Thoracic aorta (tissue), 2 donors: ENCODE measurements at regions not wholly inside any gene's neighbourhood (a gene's known extent, or its start where the extent isn't known, plus 50 kb on each side); places are given as distances from the start of the nearest gene placed in this dataset.
"Not testable (repeated sequence)": the region's sequence is repeated elsewhere in the genome, so short reads cannot be mapped to it uniquely, and the experiment has no call there.

Experiments used
- ATAC-seq: fragments of 150-250 bp; one replicate; pipeline ENCODE4 v1.8.0; 2017; ENCODE audit warnings: low read depth; ENCODE audit not compliant: insufficient number of reproducible peaks, low FRiP score
- DNase-seq: peaks from one replicate; pipeline ENCODE4 v3.0.0-alpha.2; 2020; ENCODE audit warnings: low spot score
- H3K27ac ChIP-seq, 2 donors: fragments of 200-600 bp; sonication (generic); 1 replicate in 1 of 2; 2 replicates in 1 of 2; pipeline ENCODE4 v1.5.1; 2016; ENCODE audit warnings: mild to moderate bottlenecking in 2 of 2, moderate library complexity in 2 of 2
- H3K27me3 ChIP-seq: fragments of 200-600 bp; sonication (generic); replicated peaks from 2 replicates; pipeline ENCODE4 v1.6.0; 2016; ENCODE audit warnings: mild to moderate bottlenecking; ENCODE audit not compliant: insufficient read depth
- H3K36me3 ChIP-seq: fragments of 200-600 bp; sonication (generic); one replicate; pipeline ENCODE4 v1.5.1; 2016
- H3K4me1 ChIP-seq, 2 donors: fragments of 200-600 bp; sonication (generic); 1 replicate in 1 of 2; 2 replicates in 1 of 2; pipeline versions ENCODE4 v1.5.1 to v1.6.0; 2016; ENCODE audit warnings: low read depth in 2 of 2, mild to moderate bottlenecking in 1 of 2; ENCODE audit not compliant: control insufficient read depth in 1 of 2
- H3K4me3 ChIP-seq: fragments of 200-600 bp; sonication (generic); 2 replicates; pipeline ENCODE4 v1.5.1; 2016; ENCODE audit warnings: mild to moderate bottlenecking
- H3K9me3 ChIP-seq: fragments of 200-600 bp; sonication (generic); 2 replicates; pipeline ENCODE4 v1.5.1; 2016
- TF ChIP-seq, protein P1 (sequence below): fragments of 200-600 bp; sonication (generic); IDR thresholded peaks from one replicate; pipeline ENCODE4 v1.5.1; 2019; ENCODE audit warnings: antibody characterized with exemption

DNA sequence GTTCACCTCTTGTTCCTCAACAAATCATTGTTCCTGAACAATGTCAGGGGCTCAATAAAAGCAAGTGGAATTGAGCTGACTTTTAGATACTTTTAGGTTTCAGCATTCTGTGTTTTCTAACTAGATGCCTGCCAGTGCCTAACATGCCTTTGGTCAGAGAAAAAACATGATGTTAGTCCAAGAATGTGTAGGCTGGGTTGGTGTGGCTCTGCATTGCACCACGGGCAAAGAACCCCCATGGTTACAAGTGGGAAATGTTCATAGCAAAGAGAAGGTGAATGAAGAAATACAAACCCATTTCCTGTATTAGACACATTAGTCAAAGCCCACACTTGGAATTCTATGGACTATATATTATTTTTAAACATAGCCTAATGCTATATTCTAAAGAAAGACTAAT is 193.3 kb downstream of the TMEM200A start:
- ATAC-seq (no peak), DNase-seq (no peak)
- Histone ChIP-seq H3K4me1 (peaks cover 0 to 4% of the 10 kb centered on the region in 2 donors), H3K27ac (no peak overlapping the region), H3K9me3 (no peaks in the 10 kb centered on the region), H3K27me3 (no peaks in the 10 kb centered on the region), H3K36me3 (no peaks in the 10 kb centered on the region), H3K4me3 (no peak overlapping the region)
- TF ChIP-seq, protein P1, sequence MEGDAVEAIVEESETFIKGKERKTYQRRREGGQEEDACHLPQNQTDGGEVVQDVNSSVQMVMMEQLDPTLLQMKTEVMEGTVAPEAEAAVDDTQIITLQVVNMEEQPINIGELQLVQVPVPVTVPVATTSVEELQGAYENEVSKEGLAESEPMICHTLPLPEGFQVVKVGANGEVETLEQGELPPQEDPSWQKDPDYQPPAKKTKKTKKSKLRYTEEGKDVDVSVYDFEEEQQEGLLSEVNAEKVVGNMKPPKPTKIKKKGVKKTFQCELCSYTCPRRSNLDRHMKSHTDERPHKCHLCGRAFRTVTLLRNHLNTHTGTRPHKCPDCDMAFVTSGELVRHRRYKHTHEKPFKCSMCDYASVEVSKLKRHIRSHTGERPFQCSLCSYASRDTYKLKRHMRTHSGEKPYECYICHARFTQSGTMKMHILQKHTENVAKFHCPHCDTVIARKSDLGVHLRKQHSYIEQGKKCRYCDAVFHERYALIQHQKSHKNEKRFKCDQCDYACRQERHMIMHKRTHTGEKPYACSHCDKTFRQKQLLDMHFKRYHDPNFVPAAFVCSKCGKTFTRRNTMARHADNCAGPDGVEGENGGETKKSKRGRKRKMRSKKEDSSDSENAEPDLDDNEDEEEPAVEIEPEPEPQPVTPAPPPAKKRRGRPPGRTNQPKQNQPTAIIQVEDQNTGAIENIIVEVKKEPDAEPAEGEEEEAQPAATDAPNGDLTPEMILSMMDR: no peak

DNA sequence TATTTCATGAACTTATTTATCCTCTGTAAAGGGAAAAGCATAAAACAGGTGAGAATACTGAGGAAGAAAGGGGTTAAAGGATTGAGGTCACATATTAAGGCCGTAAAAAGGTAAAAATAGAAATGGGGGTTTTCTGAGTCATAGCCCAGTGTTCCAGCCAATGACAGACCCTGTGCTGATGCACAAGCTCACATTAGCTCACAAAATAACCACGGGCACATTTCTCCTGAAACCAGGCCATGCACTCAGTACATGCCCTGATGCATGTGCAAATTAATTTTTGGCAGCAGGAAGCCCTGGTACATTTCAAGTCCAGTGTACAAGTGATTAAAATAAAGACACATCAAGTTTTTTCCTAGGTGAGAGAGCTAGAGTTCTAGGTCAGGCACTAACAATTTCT is 194.4 kb downstream of the TMEM200A start:
- no peak for ATAC-seq
- no peaks in the 10 kb centered on the region for H3K27me3 ChIP-seq
- TF ChIP-seq, protein P1: no peak
- H3K27ac ChIP-seq: no peak overlapping the region
- no peak overlapping the region for H3K4me3 ChIP-seq
- no peak for DNase-seq
- H3K9me3 ChIP-seq: no peaks in the 10 kb centered on the region
- H3K36me3 ChIP-seq: no peaks in the 10 kb centered on the region
- H3K4me1 ChIP-seq: peaks cover 0 to 4% of the 10 kb centered on the region in 2 donors

DNA sequence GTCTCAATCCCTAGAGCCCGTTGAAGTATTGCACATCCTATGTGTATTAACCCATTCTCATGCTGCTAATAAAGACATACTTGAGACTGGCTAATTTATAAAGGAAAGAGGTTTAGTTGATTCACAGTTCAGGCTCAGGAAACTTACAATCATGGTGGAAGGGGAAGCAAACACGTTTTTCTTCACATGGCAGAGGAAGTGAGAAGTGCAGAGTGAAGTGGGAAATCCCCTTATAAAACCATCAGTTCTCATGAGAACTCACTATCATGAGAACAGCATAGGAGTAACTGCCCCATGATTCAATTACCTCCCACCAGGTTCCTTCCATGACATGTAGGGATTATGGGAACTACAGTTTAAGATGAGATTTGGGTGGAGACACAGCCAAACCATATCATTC is 195.3 kb downstream of the TMEM200A start:
- H3K36me3 ChIP-seq, DNase-seq, H3K27ac ChIP-seq, H3K9me3 ChIP-seq, H3K27me3 ChIP-seq, H3K4me1 ChIP-seq, ATAC-seq, H3K4me3 ChIP-seq: not testable (repeated sequence)

DNA sequence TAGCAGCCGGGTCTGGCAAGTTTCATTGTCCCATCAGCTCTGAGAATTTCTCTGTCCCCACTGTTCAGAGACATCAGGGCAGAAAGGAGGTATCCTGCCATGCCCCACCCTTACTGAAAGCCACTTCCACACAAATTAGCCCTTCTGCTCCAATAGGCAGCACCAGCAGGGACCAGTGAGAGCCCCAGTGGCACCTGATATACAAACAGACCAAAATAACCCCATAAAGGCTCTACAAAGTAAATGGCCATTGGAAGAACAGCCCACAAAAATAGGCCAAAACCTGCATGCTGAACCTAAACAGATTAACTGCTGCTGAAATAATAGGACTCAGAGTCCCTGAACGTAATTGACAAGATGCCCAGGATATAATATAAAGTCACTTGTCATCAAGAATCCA is 199.9 kb downstream of the TMEM200A start:
- H3K27me3 ChIP-seq: no peaks in the 10 kb centered on the region
- no peak for ATAC-seq
- DNase-seq: no peak
- no peak overlapping the region for H3K4me3 ChIP-seq
- H3K9me3 ChIP-seq: no peaks in the 10 kb centered on the region
- no peaks in the 10 kb centered on the region for H3K4me1 ChIP-seq
- TF ChIP-seq, protein P1: no peak
- H3K36me3 ChIP-seq: no peaks in the 10 kb centered on the region
- H3K27ac ChIP-seq: no peak overlapping the region

DNA sequence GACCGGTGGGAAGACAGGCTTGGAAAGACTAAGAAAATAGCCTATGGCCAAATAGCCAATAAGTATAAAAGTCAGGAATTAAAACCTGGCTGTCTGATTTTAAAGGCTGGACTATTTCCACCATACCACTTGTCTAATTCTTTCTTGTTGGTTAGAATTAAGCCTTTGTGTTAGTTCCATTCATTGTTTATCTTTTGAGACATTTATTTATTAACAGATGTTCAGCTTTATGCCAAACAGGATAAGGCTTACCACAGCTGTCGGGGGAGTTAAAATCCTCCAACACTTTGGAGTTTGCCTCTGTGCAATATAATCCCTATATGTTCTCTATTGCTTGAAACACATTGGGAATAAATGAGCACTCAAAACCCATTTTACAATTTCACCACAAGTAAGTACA is 208.3 kb downstream of the TMEM200A start:
- no peaks in the 10 kb centered on the region for H3K27me3 ChIP-seq
- TF ChIP-seq, protein P1: no peak
- no peaks in the 10 kb centered on the region for H3K36me3 ChIP-seq
- no peak overlapping the region for H3K4me3 ChIP-seq
- no peak overlapping the region for H3K27ac ChIP-seq
- DNase-seq (no peak), ATAC-seq (no peak)
- H3K9me3 ChIP-seq: no peaks in the 10 kb centered on the region
- H3K4me1 ChIP-seq: no peaks in the 10 kb centered on the region

DNA sequence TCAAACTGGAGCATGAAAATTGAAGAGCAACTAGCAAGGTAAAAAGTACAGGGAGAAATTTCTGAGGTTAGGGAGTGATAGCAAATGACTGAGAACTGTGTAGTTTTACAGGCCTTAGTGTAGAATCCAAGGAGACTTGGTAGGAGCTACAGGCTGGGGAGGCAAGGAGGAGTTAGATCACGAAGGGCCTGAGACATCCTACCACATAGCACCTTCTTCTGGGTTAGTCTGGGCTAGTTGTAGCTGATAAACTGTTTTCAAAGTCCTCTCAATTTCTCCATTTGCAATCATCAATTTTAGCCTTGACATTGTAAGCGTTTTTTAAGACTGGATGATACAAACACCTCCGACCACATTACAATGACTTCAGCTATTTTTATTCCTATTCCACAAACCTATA is 209.7 kb downstream of the TMEM200A start:
- Histone ChIP-seq H3K4me1 (no peaks in the 10 kb centered on the region), H3K9me3 (no peaks in the 10 kb centered on the region), H3K27ac (no peak overlapping the region), H3K27me3 (no peaks in the 10 kb centered on the region), H3K36me3 (no peaks in the 10 kb centered on the region), H3K4me3 (no peak overlapping the region)
- TF ChIP-seq, protein P1: no peak
- DNase-seq (no peak), ATAC-seq (no peak)
